AG04450 (cell line): ENCODE measurements at regions not wholly inside any gene's neighbourhood (a gene's known extent, or its start where the extent isn't known, plus 50 kb on each side); places are given as distances from the start of the nearest gene placed in this dataset.
"Not testable (repeated sequence)": the region's sequence is repeated elsewhere in the genome, so short reads cannot be mapped to it uniquely, and the experiment has no call there.

ENCODE experiments used
- CTCF ChIA-PET: fragments of 300-600, 350-600 bp; formaldehyde crosslinking; extraction: SDS; loops from one replicate; lab custom pipeline; 2022; ENCODE audit warnings: antibody characterized with exemption, inconsistent platforms; lab: Charles Lee
- POLR2A ChIA-PET: fragments of 350-600 bp; formaldehyde crosslinking; extraction: SDS; loops from one replicate; lab custom pipeline; 2021; ENCODE audit warnings: antibody characterized with exemption, inconsistent platforms; lab: Yijun Ruan, JAX
- DNase-seq: peaks from one replicate; pipeline ENCODE4 v3.0.0-alpha.2; 2011; ENCODE audit warnings: low read depth, low spot score
- H3K27ac ChIP-seq: one replicate; pipeline ENCODE4 v1.5.1; 2012; ENCODE audit warnings: low read depth, low read length, control low read depth
- H3K27me3 ChIP-seq: one replicate; pipeline ENCODE4 v1.6.0; 2012; ENCODE audit warnings: low read length; ENCODE audit not compliant: control insufficient read depth, insufficient read depth
- H3K4me3 ChIP-seq: 2 replicates; pipeline ENCODE4 v1.5.1; 2011; ENCODE audit warnings: mild to moderate bottlenecking, low read depth, low read length, control low read depth
- H3K9me3 ChIP-seq: 2 replicates; pipeline ENCODE4 v1.5.1; 2012; ENCODE audit warnings: low read length; ENCODE audit not compliant: control insufficient read depth, insufficient read depth

DNA sequence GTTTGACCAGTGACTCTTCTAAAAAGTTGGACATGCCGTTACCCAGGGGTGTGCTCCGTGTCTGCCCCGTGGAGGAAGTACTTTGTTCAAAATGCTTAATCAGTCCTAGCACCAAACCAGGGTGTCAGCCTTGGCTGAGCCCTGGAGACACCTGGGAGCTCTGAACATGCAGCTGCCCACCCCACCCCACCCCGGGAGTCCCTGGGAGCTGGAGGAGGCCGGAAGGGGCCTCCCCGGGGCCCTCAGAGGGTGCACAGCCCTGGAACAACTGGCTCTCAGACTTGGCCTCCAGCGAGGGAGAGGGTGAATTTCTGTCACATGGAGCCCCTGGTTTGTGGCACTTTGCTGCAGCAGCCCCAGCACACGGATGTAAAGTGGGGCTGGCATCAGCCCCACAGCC, 152.1 kb downstream of the LAT start:
- H3K27ac ChIP-seq, POLR2A ChIA-PET, H3K4me3 ChIP-seq, H3K27me3 ChIP-seq, DNase-seq, CTCF ChIA-PET, H3K9me3 ChIP-seq: not testable (repeated sequence)

DNA sequence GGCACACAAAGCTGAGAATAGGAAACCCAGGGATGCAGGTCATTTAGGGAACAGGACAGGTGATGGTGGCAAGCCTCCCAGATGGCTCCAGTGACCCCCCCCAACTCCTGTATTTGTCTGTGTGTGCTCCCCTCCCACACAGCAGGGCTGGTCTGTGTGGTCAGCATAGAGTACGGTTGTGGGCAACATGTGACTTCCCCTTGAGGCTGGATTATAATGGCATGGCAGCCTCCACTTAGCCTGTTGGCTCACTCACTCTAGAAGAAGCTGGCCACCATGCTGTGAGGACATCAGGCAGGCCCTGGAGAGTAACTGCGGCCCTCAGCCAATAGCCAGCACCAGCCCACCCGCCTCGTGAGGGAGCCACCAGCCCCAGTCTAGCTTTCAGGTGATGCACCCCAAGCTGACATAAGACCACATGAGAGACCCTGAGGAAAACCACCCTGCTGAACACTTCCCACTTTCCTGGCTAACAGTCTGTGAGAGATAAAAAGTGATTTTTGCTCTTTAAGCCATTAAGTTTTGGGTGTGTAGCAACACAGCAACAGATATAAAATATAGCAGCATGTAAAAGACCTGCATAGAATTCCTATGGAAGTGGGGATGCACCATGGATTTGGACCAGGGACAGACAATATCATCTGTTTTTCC, 151.3 kb downstream of the LAT start:
- CTCF ChIA-PET, H3K27ac ChIP-seq, H3K27me3 ChIP-seq, H3K4me3 ChIP-seq, DNase-seq, POLR2A ChIA-PET, H3K9me3 ChIP-seq: not testable (repeated sequence)

DNA sequence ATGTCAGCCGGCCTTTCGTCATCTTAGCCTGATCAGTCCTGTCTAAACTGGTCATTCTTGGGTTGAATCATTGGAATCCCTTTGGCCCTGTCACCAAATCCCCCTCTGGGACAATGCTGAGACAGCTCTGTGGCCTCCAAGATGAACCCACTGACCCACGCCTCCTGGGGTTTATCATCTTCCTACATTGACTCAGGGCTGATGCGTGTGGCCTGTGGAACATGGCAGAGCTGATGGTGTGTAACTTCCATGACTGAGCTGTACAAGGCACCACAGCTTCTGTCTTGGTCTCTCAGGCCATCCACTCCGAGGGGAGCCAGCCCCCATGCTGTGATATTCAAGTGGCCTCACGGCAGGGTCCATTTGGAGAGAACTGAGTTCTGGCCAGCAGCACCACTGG, 150.2 kb downstream of the LAT start:
- H3K4me3 ChIP-seq, H3K9me3 ChIP-seq, POLR2A ChIA-PET, H3K27ac ChIP-seq, CTCF ChIA-PET, H3K27me3 ChIP-seq, DNase-seq: not testable (repeated sequence)

DNA sequence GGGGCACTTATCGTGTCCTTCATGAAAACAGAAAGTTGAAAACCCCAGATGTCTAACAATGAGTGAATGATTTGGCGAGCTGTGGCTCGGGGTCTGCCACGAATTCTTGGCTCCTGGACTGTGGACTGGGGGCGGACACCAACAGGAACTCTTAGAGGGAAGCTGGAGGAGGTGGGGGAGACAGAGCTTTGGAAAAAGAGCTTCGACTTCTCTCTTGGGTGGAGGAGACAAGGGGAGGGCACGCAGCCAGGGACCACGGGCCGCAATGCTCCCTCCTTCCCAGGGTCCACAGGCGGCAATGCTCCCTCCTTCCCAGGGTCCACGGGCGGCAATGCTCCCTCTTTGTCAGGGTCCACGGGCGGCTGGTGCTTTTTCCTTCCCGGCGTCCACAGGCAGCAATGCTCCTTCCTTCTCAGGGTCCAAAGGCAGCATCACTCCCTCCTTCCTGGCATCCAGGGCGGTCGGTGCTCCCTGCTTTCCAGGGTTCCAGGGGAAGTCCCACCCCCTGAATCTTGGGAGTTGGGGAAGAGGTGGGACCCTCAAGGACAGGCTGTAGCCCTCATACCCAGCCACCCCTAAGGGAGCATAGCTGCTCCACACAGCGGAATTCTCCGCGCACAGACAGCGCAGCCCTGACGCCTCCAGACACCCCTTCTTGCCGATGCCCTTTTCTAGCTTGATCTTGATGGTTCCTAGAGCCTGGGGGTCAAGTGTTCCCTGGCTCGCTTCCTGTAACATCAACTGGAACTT, 149.0 kb downstream of the LAT start:
- H3K4me3 ChIP-seq, H3K27me3 ChIP-seq, DNase-seq, H3K27ac ChIP-seq, H3K9me3 ChIP-seq, POLR2A ChIA-PET: not testable (repeated sequence)
- CTCF ChIA-PET: interaction anchor here (1.2 kb wide), 1 partner anchor 18 kb away, joined by 3 read pairs; no protein-coding TSS in a partner anchor

DNA sequence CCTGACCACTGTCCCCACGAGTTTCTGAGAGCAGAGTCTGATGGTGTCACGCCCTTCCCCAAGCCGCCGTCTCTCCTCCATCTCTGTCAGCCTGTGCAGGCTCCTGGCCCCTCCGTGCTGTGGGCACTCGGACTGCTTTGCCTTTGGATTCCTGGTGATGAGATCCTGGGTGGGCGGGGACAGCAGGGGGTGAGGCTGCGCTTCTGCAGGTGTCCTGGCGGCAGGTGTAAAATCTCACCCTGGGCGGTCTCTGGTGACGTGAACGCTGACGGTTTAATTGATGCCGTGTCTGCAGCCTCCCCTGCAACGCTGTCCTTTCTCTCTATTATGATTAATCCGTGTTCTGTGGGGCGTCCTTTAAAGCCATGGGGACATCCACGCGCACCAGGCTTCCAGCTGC, 148.0 kb downstream of the LAT start:
- POLR2A ChIA-PET, DNase-seq, H3K27ac ChIP-seq, H3K9me3 ChIP-seq, H3K27me3 ChIP-seq, H3K4me3 ChIP-seq: not testable (repeated sequence)
- CTCF ChIA-PET: interaction anchor here (1.2 kb wide), 1 partner anchor 17 kb away, joined by 3 read pairs; no protein-coding TSS in a partner anchor

DNA sequence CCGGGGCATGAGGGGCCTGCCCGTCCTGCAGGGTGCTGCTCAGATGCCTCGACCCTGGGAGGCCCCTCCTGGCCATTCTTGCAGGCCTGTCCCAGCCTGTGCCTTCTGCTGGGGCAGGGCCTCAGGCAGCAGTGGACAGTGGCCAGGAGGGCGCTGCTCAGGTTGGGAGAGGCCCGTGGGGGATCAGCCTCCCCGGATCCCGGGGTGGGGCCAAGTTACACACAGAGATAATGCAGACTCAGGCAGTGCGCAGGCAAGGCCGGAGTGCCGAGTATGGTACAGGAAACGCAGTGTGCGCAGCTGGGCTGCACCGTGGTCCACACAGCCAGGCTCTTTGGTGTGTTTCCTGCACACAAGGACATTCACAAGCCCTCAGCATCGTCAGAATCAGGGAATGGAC, 147.6 kb downstream of the LAT start:
- H3K4me3 ChIP-seq, H3K27ac ChIP-seq, DNase-seq, POLR2A ChIA-PET, H3K27me3 ChIP-seq, H3K9me3 ChIP-seq: not testable (repeated sequence)
- CTCF ChIA-PET: interaction anchor here (1.2 kb wide), 1 partner anchor 16 kb away, joined by 3 read pairs; no protein-coding TSS in a partner anchor

DNA sequence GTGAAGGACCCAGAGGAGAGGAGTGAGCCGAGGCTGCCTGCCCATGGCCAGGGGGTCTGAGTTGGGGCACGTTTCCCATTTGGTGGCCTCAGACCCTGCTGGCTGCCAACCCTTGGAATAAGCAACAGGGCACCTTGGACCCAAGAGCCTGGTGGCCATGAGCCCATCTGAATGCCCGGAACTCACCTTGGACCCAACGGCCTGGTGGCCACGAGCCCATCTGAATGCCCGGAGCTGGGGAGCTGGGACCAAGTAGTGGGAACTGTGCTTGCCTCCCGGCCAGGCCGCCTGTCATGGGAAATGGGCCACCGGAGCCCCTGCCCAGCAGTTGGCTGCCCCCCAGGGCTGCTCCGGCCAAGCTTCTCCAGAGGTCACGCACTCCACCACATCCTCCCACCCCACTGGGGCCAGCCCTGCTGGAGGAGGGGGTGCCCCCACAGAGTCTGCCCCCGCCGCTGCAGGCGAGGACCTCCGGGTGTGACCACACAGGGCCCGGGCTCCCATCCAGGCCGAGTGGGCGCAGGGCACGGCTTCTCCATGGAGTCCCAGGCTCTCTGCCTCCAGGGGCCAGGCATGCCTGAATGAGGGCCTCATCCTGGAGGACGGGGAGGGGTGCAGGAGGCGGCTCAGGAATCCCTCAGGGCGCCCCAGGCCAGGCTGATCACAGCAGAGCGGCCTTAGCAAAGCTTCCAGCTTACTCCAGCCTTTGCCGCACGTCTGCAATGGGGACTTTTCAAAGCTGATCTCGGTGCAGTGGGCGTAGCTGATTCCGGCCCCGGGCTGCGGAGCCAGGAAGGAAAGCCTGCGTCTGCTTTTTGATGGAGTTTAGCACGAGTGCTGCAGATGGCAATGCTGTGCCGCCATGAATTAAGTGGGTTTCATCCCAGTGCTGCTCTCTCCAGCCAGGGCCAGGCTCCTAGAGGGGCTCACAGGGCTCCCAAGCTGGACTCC, 146.3 kb downstream of the LAT start:
- POLR2A ChIA-PET, H3K27ac ChIP-seq, DNase-seq, H3K27me3 ChIP-seq, CTCF ChIA-PET, H3K4me3 ChIP-seq, H3K9me3 ChIP-seq: not testable (repeated sequence)

DNA sequence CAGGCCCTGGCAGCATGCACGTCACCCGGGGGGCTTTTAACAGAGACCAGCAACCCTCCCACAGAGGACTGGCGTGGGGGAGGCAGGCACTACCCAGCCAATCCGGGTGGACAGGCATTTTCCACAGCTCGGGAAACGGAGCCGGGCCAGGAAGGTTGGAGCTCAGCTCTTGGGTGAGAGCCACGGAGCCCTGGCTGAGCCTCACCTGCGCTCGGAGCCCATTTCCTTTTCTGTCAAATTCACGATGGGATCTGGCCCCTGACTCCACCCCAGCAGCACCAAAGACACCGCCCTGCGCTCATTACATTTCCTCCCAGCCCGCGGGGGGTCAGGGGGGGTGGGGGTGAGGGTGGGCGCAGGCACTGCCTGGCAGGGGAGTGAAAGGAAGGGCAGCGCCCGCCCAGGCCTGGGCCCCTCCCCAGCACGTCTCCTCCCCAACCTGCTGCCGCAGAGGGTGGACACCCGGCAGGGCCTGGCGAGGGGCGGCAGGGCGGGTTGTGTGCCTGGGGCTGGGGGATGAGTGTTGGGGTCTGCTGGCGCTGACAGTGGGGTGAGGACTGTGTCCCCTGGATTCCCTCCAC, 145.4 kb downstream of the LAT start:
- H3K4me3 ChIP-seq, DNase-seq, POLR2A ChIA-PET, H3K27me3 ChIP-seq, H3K9me3 ChIP-seq, CTCF ChIA-PET, H3K27ac ChIP-seq: not testable (repeated sequence)

DNA sequence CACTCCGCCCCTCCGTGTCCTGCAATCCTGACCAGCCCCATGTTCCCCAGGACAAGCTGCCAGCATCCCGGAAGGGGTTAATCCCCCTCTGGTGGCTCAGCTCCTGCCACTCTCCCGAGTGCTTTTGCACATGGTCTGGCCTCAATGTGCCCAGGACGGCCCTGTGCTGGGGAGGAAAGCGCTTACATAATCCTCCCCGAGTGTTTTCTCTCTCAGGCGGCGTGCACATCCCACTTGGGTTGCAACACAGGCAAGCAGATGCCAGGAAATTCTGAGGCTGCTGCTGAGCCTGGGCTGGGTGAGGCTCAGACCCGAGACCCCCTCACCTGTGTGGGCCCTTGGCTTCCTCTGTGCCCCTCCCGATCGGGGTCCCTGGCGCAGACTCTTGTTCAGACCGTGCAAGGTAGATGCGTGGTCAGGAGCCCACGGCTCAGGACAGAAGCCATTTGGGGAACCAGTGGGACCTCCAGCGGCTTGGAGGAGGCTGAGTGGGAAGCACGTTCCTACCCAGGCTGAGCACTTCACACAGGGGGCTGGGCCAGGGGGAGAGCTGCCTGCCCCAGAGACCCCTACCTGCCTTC, 144.7 kb downstream of the LAT start:
- DNase-seq, POLR2A ChIA-PET, H3K27ac ChIP-seq, H3K27me3 ChIP-seq, CTCF ChIA-PET, H3K9me3 ChIP-seq, H3K4me3 ChIP-seq: not testable (repeated sequence)

DNA sequence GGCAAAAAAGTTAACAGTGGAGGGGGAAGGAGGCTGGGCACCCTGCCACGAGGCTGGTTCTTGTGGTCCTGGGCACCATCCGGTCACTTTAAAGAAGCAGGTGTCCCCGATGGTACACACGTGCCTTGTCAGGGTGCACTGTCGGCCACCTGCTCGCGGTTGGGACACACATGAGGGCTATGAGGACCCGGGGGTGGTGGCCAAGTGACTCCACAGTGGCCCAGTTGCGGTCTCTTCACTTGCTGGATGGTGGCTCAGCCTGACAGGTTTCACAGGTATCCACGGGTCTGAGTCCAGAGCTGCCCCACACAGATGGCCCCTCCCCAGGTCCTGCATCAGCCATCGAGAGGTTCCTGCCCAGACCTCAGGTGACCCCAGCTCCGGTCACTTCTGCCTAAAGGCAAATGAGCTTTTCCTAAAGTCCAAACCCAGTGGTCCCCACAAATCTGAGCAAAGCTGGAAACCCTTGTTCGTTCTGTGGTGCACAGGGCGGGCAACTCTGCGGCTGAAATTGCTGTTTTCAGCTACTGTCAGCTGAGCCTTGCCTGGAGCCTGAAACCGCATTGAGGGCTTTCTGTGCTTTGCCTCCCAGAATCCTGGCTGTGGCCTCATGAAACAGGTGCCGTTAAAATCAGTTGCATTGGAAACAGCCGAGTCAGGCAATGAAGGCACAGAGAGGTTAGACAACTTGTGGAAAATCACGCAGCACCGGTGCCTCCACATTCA, 144.0 kb downstream of the LAT start:
- H3K9me3 ChIP-seq, POLR2A ChIA-PET, H3K27ac ChIP-seq, DNase-seq, H3K4me3 ChIP-seq, CTCF ChIA-PET, H3K27me3 ChIP-seq: not testable (repeated sequence)
